SU-DHL-6 (cell line): ENCODE measurements at regions not wholly inside any gene's neighbourhood (a gene's known extent, or its start where the extent isn't known, plus 50 kb on each side); places are given as distances from the start of the nearest gene placed in this dataset.

Source experiments
- H2AFZ ChIP-seq: fragments of 200-600 bp; sonication (generic); 2 replicates; pipeline ENCODE4 v1.6.1; 2014; ENCODE audit warnings: low read depth, mild to moderate bottlenecking, moderate library complexity, mixed read lengths, antibody characterized with exemption, low read length; ENCODE audit not compliant: severe bottlenecking
- H3F3A ChIP-seq: fragments of 200-600 bp; shearing (Covaris generic); 2 replicates; pipeline ENCODE4 v1.6.0; 2016; ENCODE audit warnings: antibody characterized with exemption, mild to moderate bottlenecking; ENCODE audit not compliant: insufficient read depth
- H3K27ac ChIP-seq: fragments of 200-600 bp; sonication (generic); 2 replicates; pipeline ENCODE4 v1.5.1; 2016; ENCODE audit warnings: low read depth, mild to moderate bottlenecking, low read length, moderate library complexity, mixed read lengths
- H3K27me3 ChIP-seq: fragments of 200-600 bp; sonication (generic), shearing (Covaris generic); 2 replicates; pipeline ENCODE4 v1.6.0; 2014; ENCODE audit warnings: mild to moderate bottlenecking, low read length
- H3K36me3 ChIP-seq: fragments of 200-600 bp; sonication (generic); 2 replicates; pipeline ENCODE4 v1.6.1; 2014; ENCODE audit warnings: mild to moderate bottlenecking, low read length, mixed read lengths
- H3K4me2 ChIP-seq: fragments of 300-600, 200-600 bp; shearing (Covaris generic), sonication (generic); 2 replicates; pipeline ENCODE4 v1.6.0; 2014; ENCODE audit warnings: low read length, low read depth, mild to moderate bottlenecking; ENCODE audit not compliant: poor library complexity, severe bottlenecking
- H3K4me3 ChIP-seq: fragments of 200-600 bp; sonication (generic); 2 replicates; pipeline ENCODE4 v1.5.1; 2014; ENCODE audit warnings: antibody characterized with exemption, low read length, mild to moderate bottlenecking, mixed read lengths; ENCODE audit not compliant: insufficient read depth, poor library complexity, severe bottlenecking
- H3K79me2 ChIP-seq: fragments of 200-600 bp; sonication (generic); 2 replicates; pipeline ENCODE4 v1.6.1; 2014; ENCODE audit warnings: mild to moderate bottlenecking, low read length, moderate library complexity; ENCODE audit not compliant: insufficient read depth
- H3K9ac ChIP-seq: fragments of 200-600 bp; sonication (generic); 2 replicates; pipeline ENCODE4 v1.7.0; 2014; ENCODE audit warnings: mild to moderate bottlenecking, low read length
- H3K9me2 ChIP-seq: fragments of 200-600 bp; sonication (generic); replicated peaks from 2 replicates; pipeline ENCODE4 v1.6.1; 2014; ENCODE audit warnings: low read length; ENCODE audit not compliant: insufficient read depth
- H3K9me3 ChIP-seq: fragments of 200-600 bp; sonication (generic); 2 replicates; pipeline ENCODE4 v1.6.1; 2014; ENCODE audit warnings: low read length, mixed read lengths; ENCODE audit not compliant: insufficient read depth
- H4K20me1 ChIP-seq: fragments of 200-600 bp; sonication (generic); 2 replicates; pipeline ENCODE4 v1.6.1; 2014; ENCODE audit warnings: low read depth, mild to moderate bottlenecking, antibody characterized with exemption, low read length, moderate library complexity, mixed read lengths
- CTCF ChIP-seq: fragments of 200-600 bp; sonication (generic); IDR thresholded peaks from one replicate; pipeline ENCODE4 v1.5.1; 2017; ENCODE audit warnings: antibody characterized with exemption, mild to moderate bottlenecking, low read length, moderate library complexity; ENCODE audit not compliant: insufficient read depth, poor library complexity, severe bottlenecking
- EZH2phosphoT487 ChIP-seq: fragments of 200-600 bp; sonication (generic), shearing (Covaris generic); conservative IDR thresholded peaks from 2 replicates; pipeline ENCODE4 v1.6.1; 2018; ENCODE audit warnings: mild to moderate bottlenecking, antibody characterized with exemption, low read length, moderate library complexity, mixed read lengths

- Histone ChIP-seq H4K20me1 (no peaks in the 10 kb centered on the region), H3K79me2 (no peaks in the 10 kb centered on the region), H3K4me2 (no peak overlapping the region), H3K27ac (no peak overlapping the region), H3K9ac (no peak overlapping the region), H3K4me3 (no peak overlapping the region), H3K36me3 (no peaks in the 10 kb centered on the region), H3F3A (no peaks in the 10 kb centered on the region), H3K9me2 (no peaks in the 10 kb centered on the region), H2AFZ (no peak overlapping the region), H3K27me3 (no peaks in the 10 kb centered on the region), H3K9me3 (no peaks in the 10 kb centered on the region)
- TF ChIP-seq EZH2phosphoT487: no peak
- no peak for TF ChIP-seq CTCF
Measured at GRCh38 chr4:123621072-123621705, 224.6 kb downstream of the SPRY1 start.

DNA sequence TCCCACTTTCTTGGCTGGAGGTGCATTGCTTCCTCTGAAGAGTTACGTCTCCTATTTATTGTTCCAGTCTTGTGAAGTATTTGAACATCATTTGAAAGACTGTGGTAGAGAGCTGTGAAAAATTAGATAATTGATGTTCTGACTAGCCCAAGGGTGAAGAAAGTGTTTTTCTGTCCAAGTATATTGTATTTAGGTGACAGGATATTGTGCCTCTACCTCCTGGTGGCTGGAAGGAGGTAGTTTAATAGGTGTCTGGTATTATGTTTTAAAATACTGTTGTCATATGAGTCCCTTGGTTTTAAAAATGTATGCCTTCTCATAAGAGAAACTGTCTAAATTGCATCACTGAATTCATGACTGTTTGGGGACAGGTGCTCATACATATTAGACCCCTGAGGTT lies 226.0 kb downstream of the SPRY1 start:
- Histone ChIP-seq H4K20me1 (no peaks in the 10 kb centered on the region), H2AFZ (no peak overlapping the region), H3F3A (no peaks in the 10 kb centered on the region), H3K4me2 (no peak overlapping the region), H3K9me2 (no peaks in the 10 kb centered on the region), H3K79me2 (no peaks in the 10 kb centered on the region), H3K27ac (no peak overlapping the region), H3K9ac (no peak overlapping the region), H3K27me3 (no peaks in the 10 kb centered on the region), H3K9me3 (no peaks in the 10 kb centered on the region), H3K4me3 (no peak overlapping the region), H3K36me3 (no peaks in the 10 kb centered on the region)
- TF ChIP-seq CTCF: no peak
- no peak for TF ChIP-seq EZH2phosphoT487

GRCh38 chr4:123623611-123624010 lies 227.0 kb downstream of the SPRY1 start:
- H3K27ac ChIP-seq: no peak overlapping the region
- no peaks in the 10 kb centered on the region for H3K9me2 ChIP-seq
- H3K9ac ChIP-seq: no peak overlapping the region
- no peak overlapping the region for H3K4me2 ChIP-seq
- H2AFZ ChIP-seq: no peak overlapping the region
- no peaks in the 10 kb centered on the region for H4K20me1 ChIP-seq
- H3K4me3 ChIP-seq: no peak overlapping the region
- no peaks in the 10 kb centered on the region for H3K27me3 ChIP-seq
- no peaks in the 10 kb centered on the region for H3K79me2 ChIP-seq
- no peaks in the 10 kb centered on the region for H3K9me3 ChIP-seq
- no peaks in the 10 kb centered on the region for H3F3A ChIP-seq
- no peaks in the 10 kb centered on the region for H3K36me3 ChIP-seq
- TF ChIP-seq EZH2phosphoT487: no peak
- TF ChIP-seq CTCF: no peak
